ENCODE measurements at regions not wholly inside any gene's neighbourhood (a gene's known extent, or its start where the extent isn't known, plus 50 kb on each side); places are given as distances from the start of the nearest gene placed in this dataset.

GRCh38 chr16:87241137-87241771 is 75.9 kb downstream of the C16orf95 start:
- no peak for TF ChIP-seq EZH2 (IDR thresholded peaks at IDR 0.05; ENCODE audit: borderline replicate concordance)
- no peak for TF ChIP-seq CTCF (IDR thresholded peaks at IDR 0.05; ENCODE audit: poor library complexity)
- no peak for TF ChIP-seq EZH2phosphoT487 (IDR thresholded peaks at IDR 0.05; ENCODE audit: low read depth, severe bottlenecking, unreplicated experiment)

All from hepatocyte (in vitro differentiated cells).